CD4-positive, alpha-beta T cell (primary cell): ENCODE measurements at regions not wholly inside any gene's neighbourhood (a gene's known extent, or its start where the extent isn't known, plus 50 kb on each side); places are given as distances from the start of the nearest gene placed in this dataset.

Experiments used
- ATAC-seq: fragments of 200-7000 bp; cut with Tn5 transposase; one replicate; pipeline ENCODE4 v1.10.0; 2022; ENCODE audit warnings: mild to moderate bottlenecking; ENCODE audit not compliant: poor library complexity
- CTCF ChIA-PET: fragments of 350-600 bp; sonication (Branson Sonifier 250); formaldehyde crosslinking; loops from one replicate; lab custom pipeline; 2021; ENCODE audit warnings: antibody characterized with exemption, inconsistent platforms; lab: Charles Lee
- POLR2A ChIA-PET: fragments of 350-600 bp; sonication (Branson Sonifier 250); formaldehyde crosslinking; loops from one replicate; lab custom pipeline; 2021; ENCODE audit warnings: antibody characterized with exemption, inconsistent platforms; lab: Charles Lee
- DNase-seq, 14 experiments: peaks; one replicate each; pipeline ENCODE4 v3.0.0-alpha.2; 2013 to 2020; ENCODE audit warnings: mixed read lengths in 2 of 14
- H3K27ac ChIP-seq, 2 donors: one replicate each; pipeline versions ENCODE4 v1.5.1 to v1.7.0; 2013; ENCODE audit warnings: low read length in 2 of 2, low read depth in 1 of 2, mild to moderate bottlenecking in 1 of 2
- H3K27me3 ChIP-seq, 2 experiments: 1 replicate in 1 of 2; 2 replicates in 1 of 2; pipeline versions ENCODE4 v1.6.1 to v1.7.0; 2013; ENCODE audit warnings: low read length in 2 of 2, control low read depth in 1 of 2, mild to moderate bottlenecking in 1 of 2, moderate library complexity in 1 of 2; ENCODE audit not compliant: insufficient read depth in 2 of 2, control insufficient read depth in 1 of 2
- H3K36me3 ChIP-seq: one replicate; pipeline ENCODE4 v1.6.1; 2013; ENCODE audit warnings: low read length, control low read depth; ENCODE audit not compliant: insufficient read depth
- H3K4me1 ChIP-seq: one replicate; pipeline ENCODE4 v1.6.1; 2013; ENCODE audit warnings: low read length, control low read depth; ENCODE audit not compliant: insufficient read depth
- H3K4me3 ChIP-seq: one replicate; pipeline ENCODE4 v1.5.1; 2013; ENCODE audit warnings: mild to moderate bottlenecking, low read length, moderate library complexity
- H3K9me3 ChIP-seq, 2 experiments: 1 replicate in 1 of 2; 2 replicates in 1 of 2; pipeline versions ENCODE4 v1.6.1 to v1.7.0; 2013; ENCODE audit warnings: low read length in 2 of 2, mild to moderate bottlenecking in 2 of 2, control low read depth in 1 of 2, moderate library complexity in 1 of 2; ENCODE audit not compliant: control insufficient read depth in 1 of 2, insufficient read depth in 1 of 2
- H3K27ac Mint-ChIP-seq: one replicate; pipeline ENCODE4 v1.8.0; 2020; ENCODE audit warnings: mixed read lengths
- H3K27me3 Mint-ChIP-seq: one replicate; pipeline ENCODE4 v1.8.0; 2021; ENCODE audit warnings: mixed read lengths
- H3K36me3 Mint-ChIP-seq: one replicate; pipeline ENCODE4 v1.8.0; 2021; ENCODE audit warnings: low read depth, mixed read lengths
- H3K4me1 Mint-ChIP-seq: one replicate; pipeline ENCODE4 v1.8.0; 2021; ENCODE audit warnings: low read depth, mixed read lengths
- H3K4me3 Mint-ChIP-seq: one replicate; pipeline ENCODE4 v1.8.0; 2020; ENCODE audit warnings: mild to moderate bottlenecking, mixed read lengths
- H3K9me3 Mint-ChIP-seq: one replicate; pipeline ENCODE4 v1.8.0; 2020; ENCODE audit warnings: mixed read lengths
- CTCF ChIP-seq: fragments of 200-600 bp; IDR thresholded peaks from one replicate; pipeline ENCODE4 v1.8.0; 2022; ENCODE audit warnings: antibody characterized with exemption, mild to moderate bottlenecking
- intact Hi-C, 2 experiments: fragments of 100-400 bp; cut with DNase I in 1 of 2; cut with micrococcal nuclease in 1 of 2; formaldehyde crosslinking; loops; one replicate each; pipeline versions ENCODE4 v1.15.1 to v1.9.0; 2023 to 2025; cut with DNase I, micrococcal nuclease

GRCh38 chr13:90564096-90564495 lies 783.4 kb upstream of the MIR17HG start:
- Histone ChIP-seq H3K4me3 (no peak overlapping the region), H3K27me3 (no peaks in the 10 kb centered on the region), H3K36me3 (no peaks in the 10 kb centered on the region), H3K9me3 (peaks cover 0 to 5% of the 10 kb centered on the region in 2 experiments), H3K27ac (no peak overlapping the region), H3K4me1 (no peaks in the 10 kb centered on the region)
- Mint-ChIP-seq H3K27ac (no peak overlapping the region), H3K27me3 (no peaks in the 10 kb centered on the region), H3K4me3 (no peak overlapping the region), H3K36me3 (no peaks in the 10 kb centered on the region), H3K4me1 (no peaks in the 10 kb centered on the region), H3K9me3 (peaks cover 14% of the 10 kb centered on the region)
- ATAC-seq (no peak), DNase-seq (no peak)
- no peak for TF ChIP-seq CTCF
- intact Hi-C loops = no loop called here
- ChIA-PET POLR2A (no interaction called here), CTCF (no interaction called here)

GRCh38 chr13:90564566-90564965 lies 782.9 kb upstream of the MIR17HG start:
- H3K9me3 ChIP-seq = peaks cover 0 to 5% of the 10 kb centered on the region in 2 experiments
- intact Hi-C loops = no loop called here
- no peak overlapping the region for H3K4me3 ChIP-seq
- no peaks in the 10 kb centered on the region for H3K4me1 Mint-ChIP-seq
- no peaks in the 10 kb centered on the region for H3K27me3 Mint-ChIP-seq
- H3K4me1 ChIP-seq = no peaks in the 10 kb centered on the region
- no peak for ATAC-seq
- H3K36me3 ChIP-seq = no peaks in the 10 kb centered on the region
- ChIA-PET POLR2A (no interaction called here), CTCF (no interaction called here)
- no peak for TF ChIP-seq CTCF
- H3K9me3 Mint-ChIP-seq = peaks cover 14% of the 10 kb centered on the region
- no peaks in the 10 kb centered on the region for H3K36me3 Mint-ChIP-seq
- no peak overlapping the region for H3K27ac Mint-ChIP-seq
- H3K4me3 Mint-ChIP-seq = no peak overlapping the region
- DNase-seq = no peak
- H3K27me3 ChIP-seq = no peaks in the 10 kb centered on the region
- H3K27ac ChIP-seq = no peak overlapping the region

GRCh38 chr13:90565985-90566713 lies 781.3 kb upstream of the MIR17HG start:
- no peak overlapping the region for H3K27ac ChIP-seq
- no peaks in the 10 kb centered on the region for H3K36me3 ChIP-seq
- no peak overlapping the region for H3K4me3 Mint-ChIP-seq
- no peak overlapping the region for H3K4me3 ChIP-seq
- intact Hi-C loops = no loop called here
- H3K9me3 Mint-ChIP-seq = peaks cover 11% of the 10 kb centered on the region
- no peaks in the 10 kb centered on the region for H3K36me3 Mint-ChIP-seq
- H3K4me1 Mint-ChIP-seq = no peaks in the 10 kb centered on the region
- no peaks in the 10 kb centered on the region for H3K27me3 Mint-ChIP-seq
- H3K27me3 ChIP-seq = no peaks in the 10 kb centered on the region
- ChIA-PET CTCF (no interaction called here), POLR2A (no interaction called here)
- H3K4me1 ChIP-seq = no peaks in the 10 kb centered on the region
- ATAC-seq (no peak), DNase-seq (peak in 1 of 14 experiments; percentile 1)
- no peak for TF ChIP-seq CTCF
- H3K27ac Mint-ChIP-seq = no peak overlapping the region
- H3K9me3 ChIP-seq = peaks cover 0 to 7% of the 10 kb centered on the region in 2 experiments
